ENCODE measurements at regions not wholly inside any gene's neighbourhood (a gene's known extent, or its start where the extent isn't known, plus 50 kb on each side); places are given as distances from the start of the nearest gene placed in this dataset.

DNA sequence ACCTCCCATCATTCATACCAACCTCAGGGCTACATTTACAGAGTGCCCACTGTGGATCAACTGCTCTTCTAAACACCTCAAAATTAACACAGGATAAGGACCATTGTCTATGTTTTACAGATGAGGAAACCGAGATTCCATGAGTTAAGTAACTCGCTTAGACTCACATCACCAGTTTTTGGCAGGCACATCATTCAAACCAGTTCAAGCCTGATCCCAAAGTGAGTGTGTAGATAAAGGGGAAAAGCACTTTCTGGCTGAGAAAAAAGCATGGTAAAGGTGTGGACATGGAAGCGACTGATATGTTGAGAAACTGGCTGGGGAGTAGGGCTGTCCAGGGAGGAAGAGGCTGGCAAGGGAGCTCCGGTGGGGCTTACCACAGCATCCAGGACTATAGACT lies 193.7 kb upstream of the RORA start:
- no peak overlapping the region for H3K9ac ChIP-seq (ENCODE audit: low read length)
- H2BK120ac ChIP-seq (ENCODE audit: insufficient read depth, low read length, poor library complexity), result no peak overlapping the region
- no peak overlapping the region for H3K4ac ChIP-seq (ENCODE audit: low read depth, low read length)
- no peak overlapping the region for H4K8ac ChIP-seq (ENCODE audit: low read depth, low read length)
- no peak overlapping the region for H3K27ac ChIP-seq (ENCODE audit: low read depth, low read length)
- no peak for DNase-seq
- no peak overlapping the region for H3K4me2 ChIP-seq (ENCODE audit: low read length)
- no peak overlapping the region for H3K4me3 ChIP-seq (ENCODE audit: low read depth, low read length)
- H3K18ac ChIP-seq (ENCODE audit: low read length), result no peak overlapping the region
- no peaks in the 10 kb centered on the region for H3K79me2 ChIP-seq (ENCODE audit: control insufficient read depth, insufficient read depth, low read length, poor library complexity)
- no peak overlapping the region for H2AK5ac ChIP-seq (ENCODE audit: low read length)
- no peak overlapping the region for H2BK12ac ChIP-seq (ENCODE audit: low read length)
- H3K14ac ChIP-seq (ENCODE audit: low read length), result no peak overlapping the region
- H3K23ac ChIP-seq (ENCODE audit: low read length), result no peak overlapping the region
- H3K79me1 ChIP-seq (ENCODE audit: low read length), result no peaks in the 10 kb centered on the region
- no peak overlapping the region for H2BK5ac ChIP-seq (ENCODE audit: low read depth, low read length, poor library complexity)
- H2AFZ ChIP-seq (ENCODE audit: insufficient read depth, low read length, poor library complexity), result no peak overlapping the region
- no peak overlapping the region for H4K91ac ChIP-seq (ENCODE audit: low read depth, low read length)
- H3K36me3 ChIP-seq (ENCODE audit: control insufficient read depth in 1 of 2, insufficient read depth in 2 of 2, low read length in 2 of 2), result no peaks in the 10 kb centered on the region
- H3K9me3 ChIP-seq (ENCODE audit: insufficient read depth, low read depth, low read length), result no peaks in the 10 kb centered on the region
- H3K27me3 ChIP-seq (ENCODE audit: insufficient read depth, low read length), result no peaks in the 10 kb centered on the region
- no peak overlapping the region for H4K12ac ChIP-seq (ENCODE audit: low read depth, low read length)
- WGBS (ENCODE audit: extremely low coverage, insufficient coverage, insufficient read length), result no CpG with 5 or more reads among the region's 4 CpGs
- H3K4me1 ChIP-seq (ENCODE audit: control insufficient read depth in 1 of 2, insufficient read depth in 2 of 2, low read length in 2 of 2), result peaks cover 2 to 5% of the 10 kb centered on the region in 2 experiments

DNA sequence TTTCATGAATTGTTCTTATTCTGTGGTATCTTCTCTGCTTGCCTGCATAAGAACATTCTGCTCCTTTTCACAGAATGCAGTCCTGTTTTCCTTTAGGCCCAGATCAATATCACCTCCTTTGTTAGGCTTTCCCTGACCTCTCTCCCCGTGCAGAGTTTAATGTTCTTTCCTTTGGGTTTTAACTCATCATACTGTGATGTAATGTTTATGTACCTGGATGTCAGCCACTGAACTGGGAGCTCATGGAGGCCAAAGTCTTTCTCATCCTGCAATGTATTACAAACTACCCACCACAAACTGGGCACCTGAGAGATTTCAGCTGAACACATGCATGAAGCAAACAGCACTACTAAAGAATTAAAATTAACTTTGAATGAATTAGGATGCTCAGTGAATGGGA lies 192.8 kb upstream of the RORA start:
- Histone ChIP-seq H4K12ac (ENCODE audit: low read depth, low read length) (no peak overlapping the region), H2AFZ (ENCODE audit: insufficient read depth, low read length, poor library complexity) (no peak overlapping the region), H3K4ac (ENCODE audit: low read depth, low read length) (no peak overlapping the region), H3K4me1 (ENCODE audit: control insufficient read depth in 1 of 2, insufficient read depth in 2 of 2, low read length in 2 of 2) (peaks cover 2 to 5% of the 10 kb centered on the region in 2 experiments), H3K27ac (ENCODE audit: low read depth, low read length) (no peak overlapping the region), H3K27me3 (ENCODE audit: insufficient read depth, low read length) (no peaks in the 10 kb centered on the region), H3K23ac (ENCODE audit: low read length) (no peak overlapping the region), H3K79me2 (ENCODE audit: control insufficient read depth, insufficient read depth, low read length, poor library complexity) (no peaks in the 10 kb centered on the region), H3K79me1 (ENCODE audit: low read length) (no peaks in the 10 kb centered on the region), H2BK12ac (ENCODE audit: low read length) (no peak overlapping the region), H2BK5ac (ENCODE audit: low read depth, low read length, poor library complexity) (no peak overlapping the region), H3K9me3 (ENCODE audit: insufficient read depth, low read depth, low read length) (no peaks in the 10 kb centered on the region), H2AK5ac (ENCODE audit: low read length) (no peak overlapping the region), H3K14ac (ENCODE audit: low read length) (no peak overlapping the region), H3K4me3 (ENCODE audit: low read depth, low read length) (no peak overlapping the region), H4K91ac (ENCODE audit: low read depth, low read length) (no peak overlapping the region), H3K18ac (ENCODE audit: low read length) (no peak overlapping the region), H3K36me3 (ENCODE audit: control insufficient read depth in 1 of 2, insufficient read depth in 2 of 2, low read length in 2 of 2) (no peaks in the 10 kb centered on the region), H3K4me2 (ENCODE audit: low read length) (no peak overlapping the region), H2BK120ac (ENCODE audit: insufficient read depth, low read length, poor library complexity) (no peak overlapping the region), H4K8ac (ENCODE audit: low read depth, low read length) (no peak overlapping the region), H3K9ac (ENCODE audit: low read length) (no peak overlapping the region)
- no peak for DNase-seq
- no CpG with 5 or more reads among the region's 1 CpG for WGBS (ENCODE audit: extremely low coverage, insufficient coverage, insufficient read length)

DNA sequence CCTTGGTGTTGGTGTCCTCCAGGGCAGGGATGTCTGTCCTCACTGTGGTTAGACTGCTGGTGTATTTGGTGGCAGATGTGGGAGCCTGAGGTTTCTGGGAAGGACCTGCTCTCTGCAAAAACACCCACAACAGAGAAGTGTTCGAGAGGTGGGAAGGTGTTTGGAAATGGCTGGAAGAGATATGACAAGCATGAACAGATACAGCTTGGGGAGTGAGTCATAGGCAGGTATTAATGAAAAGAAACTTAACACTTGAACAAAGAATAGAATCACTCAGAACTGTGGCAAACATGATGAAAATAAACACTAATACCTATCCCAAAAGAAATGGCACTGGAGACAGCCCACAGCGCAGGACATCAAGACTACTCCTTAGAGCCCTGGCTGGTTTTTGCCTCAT lies 192.4 kb upstream of the RORA start:
- H3K79me2 ChIP-seq (ENCODE audit: control insufficient read depth, insufficient read depth, low read length, poor library complexity), result no peaks in the 10 kb centered on the region
- no peak overlapping the region for H3K4me3 ChIP-seq (ENCODE audit: low read depth, low read length)
- H3K27me3 ChIP-seq (ENCODE audit: insufficient read depth, low read length), result no peaks in the 10 kb centered on the region
- no peak overlapping the region for H3K14ac ChIP-seq (ENCODE audit: low read length)
- no peak overlapping the region for H3K4me2 ChIP-seq (ENCODE audit: low read length)
- no peak overlapping the region for H3K18ac ChIP-seq (ENCODE audit: low read length)
- H3K9ac ChIP-seq (ENCODE audit: low read length), result no peak overlapping the region
- H2AFZ ChIP-seq (ENCODE audit: insufficient read depth, low read length, poor library complexity), result no peak overlapping the region
- peaks cover 2 to 5% of the 10 kb centered on the region in 2 experiments for H3K4me1 ChIP-seq (ENCODE audit: control insufficient read depth in 1 of 2, insufficient read depth in 2 of 2, low read length in 2 of 2)
- no peak overlapping the region for H4K91ac ChIP-seq (ENCODE audit: low read depth, low read length)
- no CpG with 5 or more reads among the region's 2 CpGs for WGBS (ENCODE audit: extremely low coverage, insufficient coverage, insufficient read length)
- no peak overlapping the region for H2BK5ac ChIP-seq (ENCODE audit: low read depth, low read length, poor library complexity)
- DNase-seq, result peak in 1 of 2 donors; percentile 12
- H4K12ac ChIP-seq (ENCODE audit: low read depth, low read length), result no peak overlapping the region
- no peak overlapping the region for H3K4ac ChIP-seq (ENCODE audit: low read depth, low read length)
- H3K23ac ChIP-seq (ENCODE audit: low read length), result no peak overlapping the region
- no peak overlapping the region for H2AK5ac ChIP-seq (ENCODE audit: low read length)
- no peaks in the 10 kb centered on the region for H3K36me3 ChIP-seq (ENCODE audit: control insufficient read depth in 1 of 2, insufficient read depth in 2 of 2, low read length in 2 of 2)
- no peak overlapping the region for H2BK12ac ChIP-seq (ENCODE audit: low read length)
- H3K27ac ChIP-seq (ENCODE audit: low read depth, low read length), result no peak overlapping the region
- H2BK120ac ChIP-seq (ENCODE audit: insufficient read depth, low read length, poor library complexity), result no peak overlapping the region
- H3K79me1 ChIP-seq (ENCODE audit: low read length), result no peaks in the 10 kb centered on the region
- H4K8ac ChIP-seq (ENCODE audit: low read depth, low read length), result no peak overlapping the region
- H3K9me3 ChIP-seq (ENCODE audit: insufficient read depth, low read depth, low read length), result no peaks in the 10 kb centered on the region

DNA sequence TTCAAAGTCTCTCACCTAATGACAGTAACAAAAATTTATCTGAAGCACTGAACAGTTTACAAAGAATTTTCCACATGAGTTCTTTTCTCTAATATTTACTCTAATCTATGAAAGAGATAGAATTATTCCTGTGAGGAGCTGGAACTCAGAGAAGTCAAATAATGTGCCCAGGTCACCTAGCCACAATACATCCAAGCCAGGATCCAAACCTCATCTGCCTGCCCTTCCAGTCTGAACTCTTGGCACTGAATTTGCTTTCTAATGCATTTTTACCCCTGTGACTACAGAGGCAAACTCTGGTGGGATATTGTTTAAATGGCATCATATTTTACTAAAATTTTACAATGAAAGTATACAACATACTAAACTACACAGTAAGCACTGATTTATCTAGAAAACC lies 191.4 kb upstream of the RORA start:
- H3K79me1 ChIP-seq (ENCODE audit: low read length), result no peaks in the 10 kb centered on the region
- H3K9me3 ChIP-seq (ENCODE audit: insufficient read depth, low read depth, low read length), result no peaks in the 10 kb centered on the region
- DNase-seq, result no peak
- no peak overlapping the region for H2BK5ac ChIP-seq (ENCODE audit: low read depth, low read length, poor library complexity)
- H3K14ac ChIP-seq (ENCODE audit: low read length), result no peak overlapping the region
- H3K18ac ChIP-seq (ENCODE audit: low read length), result no peak overlapping the region
- no peak overlapping the region for H3K9ac ChIP-seq (ENCODE audit: low read length)
- H4K8ac ChIP-seq (ENCODE audit: low read depth, low read length), result no peak overlapping the region
- no peak overlapping the region for H2AFZ ChIP-seq (ENCODE audit: insufficient read depth, low read length, poor library complexity)
- H2AK5ac ChIP-seq (ENCODE audit: low read length), result no peak overlapping the region
- no peak overlapping the region for H3K4ac ChIP-seq (ENCODE audit: low read depth, low read length)
- peaks cover 2 to 5% of the 10 kb centered on the region in 2 experiments for H3K4me1 ChIP-seq (ENCODE audit: control insufficient read depth in 1 of 2, insufficient read depth in 2 of 2, low read length in 2 of 2)
- no peaks in the 10 kb centered on the region for H3K79me2 ChIP-seq (ENCODE audit: control insufficient read depth, insufficient read depth, low read length, poor library complexity)
- no peak overlapping the region for H4K12ac ChIP-seq (ENCODE audit: low read depth, low read length)
- no peak overlapping the region for H3K4me2 ChIP-seq (ENCODE audit: low read length)
- no peak overlapping the region for H2BK120ac ChIP-seq (ENCODE audit: insufficient read depth, low read length, poor library complexity)
- H4K91ac ChIP-seq (ENCODE audit: low read depth, low read length), result no peak overlapping the region
- H3K23ac ChIP-seq (ENCODE audit: low read length), result no peak overlapping the region
- no peak overlapping the region for H2BK12ac ChIP-seq (ENCODE audit: low read length)
- H3K27me3 ChIP-seq (ENCODE audit: insufficient read depth, low read length), result no peaks in the 10 kb centered on the region
- H3K27ac ChIP-seq (ENCODE audit: low read depth, low read length), result no peak overlapping the region
- no peaks in the 10 kb centered on the region for H3K36me3 ChIP-seq (ENCODE audit: control insufficient read depth in 1 of 2, insufficient read depth in 2 of 2, low read length in 2 of 2)
- no peak overlapping the region for H3K4me3 ChIP-seq (ENCODE audit: low read depth, low read length)

Data from trophoblast cell (in vitro differentiated cells and primary cell).